NB4 (cell line): ENCODE measurements at regions not wholly inside any gene's neighbourhood (a gene's known extent, or its start where the extent isn't known, plus 50 kb on each side); places are given as distances from the start of the nearest gene placed in this dataset.

ENCODE experiments used
- POLR2A ChIP-seq: IDR thresholded peaks from 2 replicates; pipeline ENCODE4 v1.6.1; 2011; ENCODE audit warnings: mild to moderate bottlenecking; ENCODE audit not compliant: insufficient read length; ENCODE audit errors: extremely low read depth
- TF ChIP-seq, protein P1 (sequence below): IDR thresholded peaks from one replicate; pipeline ENCODE4 v1.5.1; 2012; ENCODE audit warnings: low read depth, low read length

DNA sequence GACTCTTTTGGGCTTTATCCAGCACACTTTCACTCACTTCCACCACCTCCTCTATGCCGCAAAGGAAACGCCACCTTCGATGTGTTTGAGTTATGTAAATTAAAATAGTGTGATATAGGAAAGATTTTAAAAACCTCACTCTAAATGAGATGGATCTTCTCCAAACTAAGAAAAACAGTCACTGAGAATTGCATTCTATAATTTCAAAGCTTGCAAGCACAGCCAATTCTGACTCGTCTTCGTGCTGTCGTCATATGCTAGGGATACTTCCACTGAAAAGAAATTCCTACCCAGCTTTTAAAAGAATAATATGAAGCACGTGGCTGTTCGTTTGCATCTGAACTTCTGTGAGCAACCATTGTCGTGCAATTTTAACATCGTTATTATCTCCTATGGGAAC, 162.5 kb downstream of the SH3BP4 start:
- TF ChIP-seq, protein P1, sequence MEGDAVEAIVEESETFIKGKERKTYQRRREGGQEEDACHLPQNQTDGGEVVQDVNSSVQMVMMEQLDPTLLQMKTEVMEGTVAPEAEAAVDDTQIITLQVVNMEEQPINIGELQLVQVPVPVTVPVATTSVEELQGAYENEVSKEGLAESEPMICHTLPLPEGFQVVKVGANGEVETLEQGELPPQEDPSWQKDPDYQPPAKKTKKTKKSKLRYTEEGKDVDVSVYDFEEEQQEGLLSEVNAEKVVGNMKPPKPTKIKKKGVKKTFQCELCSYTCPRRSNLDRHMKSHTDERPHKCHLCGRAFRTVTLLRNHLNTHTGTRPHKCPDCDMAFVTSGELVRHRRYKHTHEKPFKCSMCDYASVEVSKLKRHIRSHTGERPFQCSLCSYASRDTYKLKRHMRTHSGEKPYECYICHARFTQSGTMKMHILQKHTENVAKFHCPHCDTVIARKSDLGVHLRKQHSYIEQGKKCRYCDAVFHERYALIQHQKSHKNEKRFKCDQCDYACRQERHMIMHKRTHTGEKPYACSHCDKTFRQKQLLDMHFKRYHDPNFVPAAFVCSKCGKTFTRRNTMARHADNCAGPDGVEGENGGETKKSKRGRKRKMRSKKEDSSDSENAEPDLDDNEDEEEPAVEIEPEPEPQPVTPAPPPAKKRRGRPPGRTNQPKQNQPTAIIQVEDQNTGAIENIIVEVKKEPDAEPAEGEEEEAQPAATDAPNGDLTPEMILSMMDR = no peak
- no peak for TF ChIP-seq POLR2A
